ENCODE measurements at regions not wholly inside any gene's neighbourhood (a gene's known extent, or its start where the extent isn't known, plus 50 kb on each side); places are given as distances from the start of the nearest gene placed in this dataset.
"Not testable (repeated sequence)": the region's sequence is repeated elsewhere in the genome, so short reads cannot be mapped to it uniquely, and the experiment has no call there.

DNA sequence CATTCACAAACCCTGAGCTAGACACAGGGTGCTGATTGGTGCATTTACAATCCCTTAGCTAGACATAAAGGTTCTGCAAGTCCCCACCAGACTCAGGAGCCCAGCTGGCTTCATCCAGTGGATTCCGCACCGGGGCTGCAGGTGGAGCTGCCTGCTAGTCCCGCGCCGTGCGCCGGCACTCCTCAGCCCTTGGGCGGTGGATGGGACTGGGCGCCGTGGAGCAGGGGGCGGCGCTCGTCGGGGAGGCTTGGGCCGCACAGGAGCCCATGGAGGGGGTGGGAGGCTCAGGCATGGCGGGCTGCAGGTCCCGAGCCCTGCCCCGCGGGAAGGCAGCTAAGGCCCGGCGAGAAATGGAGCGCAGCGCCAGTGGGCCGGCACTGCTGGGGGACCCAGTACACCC, 725.7 kb downstream of the TBC1D22A start:
- not testable (repeated sequence) for ATAC-seq (replicated peaks in 1 of 2); H3K27ac Mint-ChIP-seq; DNase-seq; H3K4me1 Mint-ChIP-seq (ENCODE audit: low read depth); H3K36me3 Mint-ChIP-seq (ENCODE audit: insufficient read depth in 2 of 2); H3K9me3 Mint-ChIP-seq; H3K4me3 Mint-ChIP-seq; H3K27me3 Mint-ChIP-seq (ENCODE audit: low read depth)

- H3K4me1 Mint-ChIP-seq (ENCODE audit: low read depth): no peaks in the 10 kb centered on the region
- peak overlapping the region; percentile 16 for H3K27ac Mint-ChIP-seq
- H3K27me3 Mint-ChIP-seq (ENCODE audit: low read depth): peaks cover 6% of the 10 kb centered on the region
- H3K36me3 Mint-ChIP-seq (ENCODE audit: insufficient read depth in 2 of 2): no peaks in the 10 kb centered on the region
- H3K9me3 Mint-ChIP-seq: no peaks in the 10 kb centered on the region
- peak in 1 of 2 donors; percentile 51 for ATAC-seq (replicated peaks in 1 of 2)
- no peak for DNase-seq
- H3K4me3 Mint-ChIP-seq: peak overlapping the region; percentile 42 to 52
These were observed 724.3 kb downstream of the TBC1D22A start for GRCh38 chr22:47486569-47487312.

- ATAC-seq (replicated peaks in 1 of 2): no peak
- H3K4me1 Mint-ChIP-seq (ENCODE audit: low read depth): no peaks in the 10 kb centered on the region
- H3K27me3 Mint-ChIP-seq (ENCODE audit: low read depth): peaks cover 13% of the 10 kb centered on the region
- DNase-seq: no peak
- H3K36me3 Mint-ChIP-seq (ENCODE audit: insufficient read depth in 2 of 2): no peaks in the 10 kb centered on the region
- H3K9me3 Mint-ChIP-seq: no peaks in the 10 kb centered on the region
- H3K27ac Mint-ChIP-seq: no peak overlapping the region
- peak overlapping the region in 1 of 2 donors; percentile 29 for H3K4me3 Mint-ChIP-seq
These were observed 722.6 kb downstream of the TBC1D22A start for GRCh38 chr22:47484960-47485569.

DNA sequence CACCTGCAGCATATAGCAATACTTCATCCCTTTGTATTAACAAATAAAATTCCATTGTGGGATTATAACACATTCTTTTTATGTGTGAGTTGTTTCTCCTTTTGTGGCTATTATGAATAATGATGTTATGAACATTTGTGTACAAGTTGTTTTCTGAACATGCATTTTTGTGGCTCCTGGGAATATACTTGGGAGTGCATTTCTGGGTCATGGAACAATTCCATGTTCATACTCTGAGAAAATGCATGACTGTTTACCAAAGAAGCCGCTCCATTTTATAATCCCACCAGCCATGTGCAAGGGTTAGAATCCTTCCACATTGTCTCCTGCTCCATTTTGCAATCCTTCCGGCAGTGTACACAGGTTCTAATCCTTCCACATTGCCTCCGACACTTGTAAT, 713.8 kb downstream of the TBC1D22A start:
- no peaks in the 10 kb centered on the region for H3K9me3 Mint-ChIP-seq
- peaks cover 11% of the 10 kb centered on the region for H3K4me1 Mint-ChIP-seq (ENCODE audit: low read depth)
- DNase-seq (no peak), ATAC-seq (replicated peaks in 1 of 2) (no peak)
- no peak overlapping the region for H3K4me3 Mint-ChIP-seq
- H3K36me3 Mint-ChIP-seq (ENCODE audit: insufficient read depth in 2 of 2): no peaks in the 10 kb centered on the region
- peaks cover 20% of the 10 kb centered on the region for H3K27me3 Mint-ChIP-seq (ENCODE audit: low read depth)
- H3K27ac Mint-ChIP-seq: no peak overlapping the region

DNA sequence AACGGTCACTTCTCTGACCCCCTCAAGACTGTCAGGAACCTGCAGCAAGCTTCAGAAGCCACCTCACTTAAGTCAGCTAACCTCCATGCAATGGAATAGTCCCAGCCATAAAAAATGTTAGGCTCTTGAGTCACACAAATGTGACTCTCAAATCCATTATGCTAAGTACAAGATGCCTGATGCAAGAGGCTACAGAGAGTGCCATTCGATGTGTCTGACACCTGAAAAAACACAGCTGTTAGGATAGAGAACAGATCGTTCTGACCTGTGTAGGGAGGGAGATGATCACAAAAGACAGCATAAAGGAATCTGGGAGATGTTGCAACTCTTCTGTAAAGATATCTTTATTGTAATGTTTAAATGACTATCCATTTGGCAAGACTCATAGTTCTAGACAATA, 712.4 kb downstream of the TBC1D22A start:
- Mint-ChIP-seq H3K9me3 (no peaks in the 10 kb centered on the region), H3K4me3 (no peak overlapping the region), H3K27ac (no peak overlapping the region), H3K4me1 (ENCODE audit: low read depth) (peaks cover 11% of the 10 kb centered on the region), H3K36me3 (ENCODE audit: insufficient read depth in 2 of 2) (no peaks in the 10 kb centered on the region), H3K27me3 (ENCODE audit: low read depth) (peaks cover 12% of the 10 kb centered on the region)
- DNase-seq (no peak), ATAC-seq (replicated peaks in 1 of 2) (no peak)

DNA sequence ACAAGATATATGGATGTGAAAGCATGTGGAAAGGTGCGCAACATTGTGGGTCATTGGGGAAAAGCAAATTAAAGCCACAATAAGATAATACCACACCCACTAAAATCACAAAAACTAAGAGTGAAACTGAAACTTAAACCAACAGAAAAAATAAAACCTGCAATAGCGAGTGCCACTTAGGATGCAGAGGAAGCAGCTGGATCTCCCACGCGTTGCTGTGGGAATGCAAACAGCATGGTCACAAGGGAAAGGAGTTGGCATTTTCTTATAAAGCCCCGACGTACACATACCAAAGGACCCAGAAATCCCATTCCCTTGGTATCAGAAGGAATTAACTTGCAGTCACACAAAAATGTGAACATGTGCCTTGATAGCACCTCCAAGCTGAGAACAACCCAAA, 712.0 kb downstream of the TBC1D22A start:
- ATAC-seq (replicated peaks in 1 of 2): no peak
- no peaks in the 10 kb centered on the region for H3K9me3 Mint-ChIP-seq
- DNase-seq: no peak
- H3K4me1 Mint-ChIP-seq (ENCODE audit: low read depth): peaks cover 11% of the 10 kb centered on the region
- no peaks in the 10 kb centered on the region for H3K36me3 Mint-ChIP-seq (ENCODE audit: insufficient read depth in 2 of 2)
- peak overlapping the region in 1 of 2 donors; percentile 67 for H3K4me3 Mint-ChIP-seq
- H3K27me3 Mint-ChIP-seq (ENCODE audit: low read depth): peaks cover 11% of the 10 kb centered on the region
- no peak overlapping the region for H3K27ac Mint-ChIP-seq

- Mint-ChIP-seq H3K4me3 (no peak overlapping the region), H3K27ac (no peak overlapping the region), H3K9me3 (peaks cover under 1 to 6% of the 10 kb centered on the region in 2 donors), H3K4me1 (ENCODE audit: low read depth) (peaks cover 11% of the 10 kb centered on the region), H3K36me3 (ENCODE audit: insufficient read depth in 2 of 2) (no peaks in the 10 kb centered on the region), H3K27me3 (ENCODE audit: low read depth) (peaks cover 6% of the 10 kb centered on the region)
- no peak for ATAC-seq (replicated peaks in 1 of 2)
- no peak for DNase-seq
These were observed 710.2 kb downstream of the TBC1D22A start for GRCh38 chr22:47472636-47473035.

GRCh38 chr22:47471406-47471805, 709.0 kb downstream of the TBC1D22A start:
- peaks cover 11% of the 10 kb centered on the region for H3K27me3 Mint-ChIP-seq (ENCODE audit: low read depth)
- no peak overlapping the region for H3K4me3 Mint-ChIP-seq
- peaks cover 6 to 12% of the 10 kb centered on the region in 2 donors for H3K9me3 Mint-ChIP-seq
- peaks cover 11% of the 10 kb centered on the region for H3K4me1 Mint-ChIP-seq (ENCODE audit: low read depth)
- no peak for ATAC-seq (replicated peaks in 1 of 2)
- no peak overlapping the region for H3K27ac Mint-ChIP-seq
- DNase-seq: no peak
- H3K36me3 Mint-ChIP-seq (ENCODE audit: insufficient read depth in 2 of 2): peaks cover 2% of the 10 kb centered on the region in 2 donors

GRCh38 chr22:47465809-47466208, 703.4 kb downstream of the TBC1D22A start:
- Mint-ChIP-seq H3K27ac (no peak overlapping the region), H3K4me1 (ENCODE audit: low read depth) (no peaks in the 10 kb centered on the region), H3K36me3 (ENCODE audit: insufficient read depth in 2 of 2) (peaks cover 3 to 4% of the 10 kb centered on the region in 2 donors), H3K9me3 (peaks cover 6 to 16% of the 10 kb centered on the region in 2 donors), H3K27me3 (ENCODE audit: low read depth) (peaks cover 13% of the 10 kb centered on the region), H3K4me3 (no peak overlapping the region)
- no peak for DNase-seq
- no peak for ATAC-seq (replicated peaks in 1 of 2)

DNA sequence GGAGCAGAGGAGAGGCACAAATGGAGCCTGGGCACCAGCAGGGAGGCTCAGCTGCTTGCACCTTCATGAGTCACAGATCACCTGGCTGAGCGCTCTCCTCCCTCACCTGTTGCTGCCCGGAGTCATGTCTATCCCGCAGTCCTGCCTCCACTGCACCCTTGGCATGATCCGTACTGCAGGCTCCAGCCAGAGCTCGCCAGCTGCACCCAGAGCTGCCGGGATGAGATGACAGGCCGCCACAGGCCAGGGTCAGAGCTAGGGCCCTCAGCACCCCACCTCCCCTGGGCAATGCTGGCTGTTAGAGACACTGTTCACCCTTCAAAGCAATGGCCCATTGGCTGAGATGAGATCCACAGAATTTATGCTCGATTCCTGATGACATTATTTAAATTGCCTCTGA, 702.8 kb downstream of the TBC1D22A start:
- peaks cover 13% of the 10 kb centered on the region for H3K27me3 Mint-ChIP-seq (ENCODE audit: low read depth)
- H3K4me1 Mint-ChIP-seq (ENCODE audit: low read depth): no peaks in the 10 kb centered on the region
- peaks cover 3 to 4% of the 10 kb centered on the region in 2 donors for H3K36me3 Mint-ChIP-seq (ENCODE audit: insufficient read depth in 2 of 2)
- H3K27ac Mint-ChIP-seq: no peak overlapping the region
- DNase-seq (no peak), ATAC-seq (replicated peaks in 1 of 2) (no peak)
- H3K9me3 Mint-ChIP-seq: peaks cover 6 to 16% of the 10 kb centered on the region in 2 donors
- H3K4me3 Mint-ChIP-seq: no peak overlapping the region

GRCh38 chr22:47463220-47463619, 700.8 kb downstream of the TBC1D22A start:
- no peak overlapping the region for H3K27ac Mint-ChIP-seq
- peaks cover 7% of the 10 kb centered on the region for H3K27me3 Mint-ChIP-seq (ENCODE audit: low read depth)
- H3K4me3 Mint-ChIP-seq: no peak overlapping the region
- ATAC-seq (replicated peaks in 1 of 2) (no peak), DNase-seq (no peak)
- H3K9me3 Mint-ChIP-seq: peaks cover 6 to 15% of the 10 kb centered on the region in 2 donors
- no peaks in the 10 kb centered on the region for H3K4me1 Mint-ChIP-seq (ENCODE audit: low read depth)
- H3K36me3 Mint-ChIP-seq (ENCODE audit: insufficient read depth in 2 of 2): peaks cover 3 to 4% of the 10 kb centered on the region in 2 donors

- Mint-ChIP-seq H3K27me3 (ENCODE audit: low read depth) (no peaks in the 10 kb centered on the region), H3K36me3 (ENCODE audit: insufficient read depth in 2 of 2) (no peaks in the 10 kb centered on the region), H3K4me1 (ENCODE audit: low read depth) (no peaks in the 10 kb centered on the region), H3K9me3 (peaks cover 0 to 3% of the 10 kb centered on the region in 2 donors), H3K4me3 (no peak overlapping the region), H3K27ac (no peak overlapping the region)
- no peak for DNase-seq
- no peak for ATAC-seq (replicated peaks in 1 of 2)
These were observed 698.4 kb downstream of the TBC1D22A start for GRCh38 chr22:47460861-47461260.

DNA sequence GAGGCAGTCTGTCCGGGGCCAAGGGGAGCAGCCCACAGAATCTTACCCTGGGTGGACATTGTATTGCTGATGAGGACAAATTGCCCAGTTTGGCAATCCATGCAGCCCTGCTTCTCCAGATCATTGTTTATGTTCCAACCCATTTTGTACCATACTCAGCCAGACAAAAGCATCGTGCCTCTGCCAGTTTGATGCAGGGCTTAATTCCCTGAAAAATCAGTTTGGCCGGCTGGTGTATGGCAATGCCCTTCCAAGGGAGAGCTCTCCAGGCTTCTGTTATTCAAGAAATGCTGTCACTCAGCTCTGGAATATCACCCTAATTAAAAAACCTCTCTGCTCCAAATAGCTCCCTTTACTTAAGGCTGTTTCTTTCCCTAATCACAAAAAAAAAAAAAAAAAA, 697.7 kb downstream of the TBC1D22A start:
- H3K4me1 Mint-ChIP-seq (ENCODE audit: low read depth): no peaks in the 10 kb centered on the region
- H3K27ac Mint-ChIP-seq: no peak overlapping the region
- peaks cover 0 to 3% of the 10 kb centered on the region in 2 donors for H3K9me3 Mint-ChIP-seq
- DNase-seq (no peak), ATAC-seq (replicated peaks in 1 of 2) (no peak)
- no peaks in the 10 kb centered on the region for H3K27me3 Mint-ChIP-seq (ENCODE audit: low read depth)
- no peak overlapping the region for H3K4me3 Mint-ChIP-seq
- H3K36me3 Mint-ChIP-seq (ENCODE audit: insufficient read depth in 2 of 2): peaks cover 0 to 3% of the 10 kb centered on the region in 2 donors
